Hepatocyte (in vitro differentiated cells): ENCODE measurements at regions not wholly inside any gene's neighbourhood (a gene's known extent, or its start where the extent isn't known, plus 50 kb on each side); places are given as distances from the start of the nearest gene placed in this dataset.
A peak's percentile ranks its signal among the peaks of the same experiment; 100 is the strongest.

ENCODE experiments used
- DNase-seq: peaks from one replicate; pipeline ENCODE4 v3.0.0-alpha.2; 2016; ENCODE audit warnings: low spot score
- H2AFZ ChIP-seq: fragments of 200-600 bp; sonication (generic); 2 replicates; pipeline ENCODE4 v1.6.0; 2016; ENCODE audit warnings: antibody characterized with exemption, mild to moderate bottlenecking
- H3K27ac ChIP-seq: fragments of 200-600 bp; sonication (generic); 2 replicates; pipeline ENCODE4 v1.5.1; 2016; ENCODE audit warnings: mild to moderate bottlenecking
- H3K27me3 ChIP-seq: fragments of 200-600 bp; sonication (generic); 2 replicates; pipeline ENCODE4 v1.6.1; 2016
- H3K36me3 ChIP-seq: fragments of 200-600 bp; sonication (generic); replicated peaks from 2 replicates; pipeline ENCODE4 v1.5.1; 2016; ENCODE audit warnings: low read depth; ENCODE audit not compliant: insufficient read depth
- H3K4me1 ChIP-seq: fragments of 200-600 bp; sonication (generic); 2 replicates; pipeline ENCODE4 v1.5.1; 2016; ENCODE audit warnings: mild to moderate bottlenecking, moderate library complexity; ENCODE audit not compliant: insufficient read depth
- H3K4me2 ChIP-seq: fragments of 200-600 bp; sonication (generic); 2 replicates; pipeline ENCODE4 v1.6.0; 2016
- H3K4me3 ChIP-seq: fragments of 200-600 bp; sonication (generic); 2 replicates; pipeline ENCODE4 v1.5.1; 2016; ENCODE audit warnings: mild to moderate bottlenecking
- H3K79me2 ChIP-seq: fragments of 200-600 bp; sonication (generic); 2 replicates; pipeline ENCODE4 v1.6.0; 2017; ENCODE audit warnings: mild to moderate bottlenecking
- H3K9me2 ChIP-seq: fragments of 200-600 bp; sonication (generic); replicated peaks from 2 replicates; pipeline ENCODE4 v1.6.0; 2017; ENCODE audit warnings: mild to moderate bottlenecking; ENCODE audit not compliant: insufficient read depth
- H3K9me3 ChIP-seq: fragments of 200-600 bp; sonication (generic); 2 replicates; pipeline ENCODE4 v1.5.1; 2016; ENCODE audit warnings: low read depth, mild to moderate bottlenecking
- H4K20me1 ChIP-seq: fragments of 200-600 bp; sonication (generic); 2 replicates; pipeline ENCODE4 v1.6.0; 2016; ENCODE audit warnings: mild to moderate bottlenecking; ENCODE audit not compliant: insufficient read depth, poor library complexity, severe bottlenecking
- EZH2 ChIP-seq: fragments of 200-600 bp; sonication (generic); IDR thresholded peaks from 2 replicates; pipeline ENCODE4 v1.6.1; 2016; ENCODE audit warnings: antibody characterized with exemption, mild to moderate bottlenecking, borderline replicate concordance
- EZH2phosphoT487 ChIP-seq: fragments of 200-600 bp; sonication (generic); IDR thresholded peaks from one replicate; pipeline ENCODE4 v1.6.1; 2018; ENCODE audit warnings: antibody characterized with exemption, mild to moderate bottlenecking, low read depth, moderate library complexity; ENCODE audit not compliant: unreplicated experiment, severe bottlenecking
- WGBS: methylation state at CpG from one replicate; pipeline ENCODE4 v1.1.6; 2016; ENCODE audit warnings: low lambda C conversion rate; ENCODE audit errors: missing lambda C conversion rate; 5-methylcytosine and 5-hydroxymethylcytosine counted together
- TF ChIP-seq, protein P1 (sequence below): fragments of 200-600 bp; sonication (generic); IDR thresholded peaks from 2 replicates; pipeline ENCODE4 v1.5.1; 2016; ENCODE audit warnings: antibody characterized with exemption, mild to moderate bottlenecking; ENCODE audit not compliant: poor library complexity

DNA sequence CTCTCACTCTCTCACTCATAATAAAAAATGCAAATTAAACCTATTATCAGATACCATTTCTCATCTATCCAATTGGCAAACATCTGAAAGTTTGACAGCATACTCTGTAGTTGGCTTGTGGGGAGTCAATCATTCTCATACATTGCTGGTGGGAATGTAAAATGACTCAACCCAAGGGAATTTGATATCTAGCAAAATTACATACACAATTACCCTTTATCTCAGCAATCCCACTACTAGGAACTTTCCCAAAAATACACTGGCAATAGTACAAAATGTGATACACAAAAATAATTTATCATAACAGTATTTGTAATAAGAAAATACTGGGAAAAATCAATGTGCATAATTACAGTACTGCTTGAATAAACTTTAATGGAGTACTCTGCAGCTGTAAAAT lies 731.3 kb downstream of the DTWD2 start:
- Histone ChIP-seq H3K27ac (no peak overlapping the region), H3K79me2 (no peaks in the 10 kb centered on the region), H3K36me3 (no peaks in the 10 kb centered on the region), H2AFZ (no peak overlapping the region), H3K4me1 (no peaks in the 10 kb centered on the region), H3K9me2 (no peaks in the 10 kb centered on the region), H3K27me3 (no peaks in the 10 kb centered on the region), H3K9me3 (no peaks in the 10 kb centered on the region), H3K4me3 (no peak overlapping the region), H3K4me2 (no peak overlapping the region), H4K20me1 (no peaks in the 10 kb centered on the region)
- no peak for DNase-seq
- TF ChIP-seq EZH2phosphoT487 = no peak

DNA sequence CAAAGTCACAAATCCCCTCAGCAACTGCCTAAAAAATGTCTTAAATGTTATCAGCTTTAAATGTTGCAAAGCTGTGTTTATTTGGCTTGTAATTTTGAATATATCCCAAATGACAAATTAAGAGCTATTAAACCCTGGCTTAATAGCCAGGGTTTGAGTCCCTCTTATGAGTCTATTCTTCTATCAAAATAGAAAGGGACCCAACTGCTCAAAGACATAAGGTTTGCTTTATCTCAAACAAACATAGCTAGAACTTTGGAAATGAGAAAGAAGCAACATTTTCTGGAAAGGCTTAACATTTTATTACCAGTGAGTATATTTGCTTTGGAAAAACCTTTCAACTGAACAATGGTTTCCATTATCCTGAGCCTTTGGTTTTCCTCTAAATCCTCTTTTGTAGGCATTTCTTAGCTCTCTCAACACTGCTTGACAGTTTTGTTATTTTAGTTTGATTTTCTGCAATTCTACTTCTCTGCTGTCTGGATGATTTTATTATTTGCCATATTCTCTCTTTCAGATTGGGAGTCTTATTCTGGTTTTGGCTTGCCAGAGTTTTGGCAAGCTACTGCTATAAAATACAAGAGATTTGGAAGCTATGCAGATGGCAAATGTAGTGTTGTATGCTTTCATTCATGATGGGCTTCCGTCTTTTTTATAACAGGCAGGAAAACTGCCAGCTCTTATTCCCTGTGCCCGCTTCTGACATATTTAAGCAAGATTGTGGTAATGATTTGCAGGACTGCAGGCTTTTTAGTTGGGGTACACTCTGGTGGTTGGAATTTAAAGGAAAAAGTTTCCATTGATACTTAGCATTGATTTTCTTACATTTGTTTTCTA lies 734.9 kb downstream of the DTWD2 start:
- WGBS = 43% methylated on average over 2 of the region's 2 CpGs
- no peak overlapping the region for H3K4me3 ChIP-seq
- H3K9me2 ChIP-seq = no peaks in the 10 kb centered on the region
- no peak overlapping the region for H3K27ac ChIP-seq
- H3K36me3 ChIP-seq = no peaks in the 10 kb centered on the region
- DNase-seq = no peak
- H3K4me2 ChIP-seq = no peak overlapping the region
- no peak for TF ChIP-seq EZH2
- TF ChIP-seq, protein P1, sequence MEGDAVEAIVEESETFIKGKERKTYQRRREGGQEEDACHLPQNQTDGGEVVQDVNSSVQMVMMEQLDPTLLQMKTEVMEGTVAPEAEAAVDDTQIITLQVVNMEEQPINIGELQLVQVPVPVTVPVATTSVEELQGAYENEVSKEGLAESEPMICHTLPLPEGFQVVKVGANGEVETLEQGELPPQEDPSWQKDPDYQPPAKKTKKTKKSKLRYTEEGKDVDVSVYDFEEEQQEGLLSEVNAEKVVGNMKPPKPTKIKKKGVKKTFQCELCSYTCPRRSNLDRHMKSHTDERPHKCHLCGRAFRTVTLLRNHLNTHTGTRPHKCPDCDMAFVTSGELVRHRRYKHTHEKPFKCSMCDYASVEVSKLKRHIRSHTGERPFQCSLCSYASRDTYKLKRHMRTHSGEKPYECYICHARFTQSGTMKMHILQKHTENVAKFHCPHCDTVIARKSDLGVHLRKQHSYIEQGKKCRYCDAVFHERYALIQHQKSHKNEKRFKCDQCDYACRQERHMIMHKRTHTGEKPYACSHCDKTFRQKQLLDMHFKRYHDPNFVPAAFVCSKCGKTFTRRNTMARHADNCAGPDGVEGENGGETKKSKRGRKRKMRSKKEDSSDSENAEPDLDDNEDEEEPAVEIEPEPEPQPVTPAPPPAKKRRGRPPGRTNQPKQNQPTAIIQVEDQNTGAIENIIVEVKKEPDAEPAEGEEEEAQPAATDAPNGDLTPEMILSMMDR = peak; percentile 17
- no peaks in the 10 kb centered on the region for H3K79me2 ChIP-seq
- no peaks in the 10 kb centered on the region for H3K27me3 ChIP-seq
- H4K20me1 ChIP-seq = no peaks in the 10 kb centered on the region
- no peaks in the 10 kb centered on the region for H3K4me1 ChIP-seq
- H2AFZ ChIP-seq = no peak overlapping the region
- H3K9me3 ChIP-seq = no peaks in the 10 kb centered on the region

DNA sequence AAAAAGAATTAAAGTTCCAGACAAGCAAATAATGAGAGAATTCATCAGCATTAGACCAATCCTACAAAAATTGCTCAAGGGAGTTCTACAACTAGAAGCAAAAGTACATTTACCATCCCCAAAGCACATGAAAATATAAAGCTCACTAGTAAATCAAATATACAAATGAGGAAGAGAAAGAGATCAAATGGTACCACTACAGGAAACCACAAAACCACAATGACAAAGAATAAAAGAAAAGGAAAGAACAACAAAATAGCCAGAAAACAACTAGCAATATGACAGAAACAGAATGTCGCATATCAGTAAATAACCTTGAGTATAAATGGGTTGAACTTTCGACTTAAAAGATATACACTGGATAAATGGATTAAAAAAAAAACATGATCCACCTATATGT lies 739.0 kb downstream of the DTWD2 start:
- H3K79me2 ChIP-seq = no peaks in the 10 kb centered on the region

DNA sequence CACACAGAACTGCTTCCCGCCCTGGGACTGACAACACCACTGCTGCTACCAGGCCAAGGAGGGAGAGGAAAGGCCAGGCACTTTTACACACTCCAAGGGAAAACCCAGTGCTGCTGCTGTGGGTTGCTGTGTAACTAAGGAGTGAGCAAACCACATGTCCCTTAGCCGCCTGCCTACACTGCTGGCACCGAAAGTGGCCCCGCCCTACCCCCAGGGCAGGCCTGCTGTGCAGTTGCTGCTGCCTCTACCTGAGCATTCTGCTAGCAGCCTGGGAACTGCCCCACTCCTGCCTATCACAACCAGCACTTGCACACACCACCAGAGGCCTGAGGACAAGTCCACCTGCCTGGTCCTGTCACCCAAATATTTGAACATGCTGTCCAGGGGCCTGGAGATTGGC lies 740.9 kb downstream of the DTWD2 start:
- no peak for DNase-seq
- Histone ChIP-seq H2AFZ (no peak overlapping the region), H3K27ac (no peak overlapping the region), H3K36me3 (no peaks in the 10 kb centered on the region), H3K4me3 (no peak overlapping the region), H3K79me2 (no peaks in the 10 kb centered on the region), H3K27me3 (no peaks in the 10 kb centered on the region), H3K9me2 (no peaks in the 10 kb centered on the region), H3K9me3 (no peaks in the 10 kb centered on the region), H4K20me1 (no peaks in the 10 kb centered on the region), H3K4me1 (no peaks in the 10 kb centered on the region), H3K4me2 (no peak overlapping the region)
- WGBS = 91% methylated on average over 4 of the region's 4 CpGs
- TF ChIP-seq, protein P1 = no peak
- TF ChIP-seq EZH2 (no peak), EZH2phosphoT487 (no peak)

More for the DNA sequence above, 739.0 kb downstream of the DTWD2 start:
- Histone ChIP-seq H3K27ac (no peak overlapping the region), H3K27me3 (no peaks in the 10 kb centered on the region), H3K4me1 (no peaks in the 10 kb centered on the region), H3K9me3 (no peaks in the 10 kb centered on the region), H2AFZ (no peak overlapping the region), H4K20me1 (no peaks in the 10 kb centered on the region), H3K9me2 (no peaks in the 10 kb centered on the region), H3K36me3 (no peaks in the 10 kb centered on the region), H3K4me3 (no peak overlapping the region), H3K4me2 (no peak overlapping the region)
- no peak for DNase-seq
- TF ChIP-seq EZH2phosphoT487 = no peak
- 96% methylated on average over 2 of the region's 2 CpGs for WGBS
